ENCODE measurements at regions not wholly inside any gene's neighbourhood (a gene's known extent, or its start where the extent isn't known, plus 50 kb on each side); places are given as distances from the start of the nearest gene placed in this dataset.

- peaks cover 0 to 11% (median 0%) of the 10 kb centered on the region in 4 donors for H3K4me1 ChIP-seq
- no peaks in the 10 kb centered on the region for H3K27me3 ChIP-seq
- WGBS, 5 donors: 26 to 37% (median 36%) methylated on average over 2 of the region's 2 CpGs
- H3K9me3 ChIP-seq: no peaks in the 10 kb centered on the region
- no peak for DNase-seq
- TF ChIP-seq POLR2A (IDR thresholded peaks at IDR 0.05) (no peak), CTCF (IDR thresholded peaks at IDR 0.05) (no peak), EP300 (IDR thresholded peaks at IDR 0.05) (no peak), POLR2AphosphoS5 (IDR thresholded peaks at IDR 0.05) (no peak)
- no peak overlapping the region for H3K27ac ChIP-seq
- intact Hi-C loops (cut with DNase I; ENCODE audit: low total_unique reads): no loop called here
- H3K36me3 ChIP-seq: no peaks in the 10 kb centered on the region
- no peak overlapping the region for H3K4me3 ChIP-seq
Observed at GRCh38 chr3:139771331-139771730, 93.6 kb upstream of the NMNAT3 start.

- Histone ChIP-seq H3K9me3 (no peaks in the 10 kb centered on the region), H3K27ac (no peak overlapping the region), H3K36me3 (no peaks in the 10 kb centered on the region), H3K27me3 (no peaks in the 10 kb centered on the region), H3K4me1 (peaks cover 0 to 11% (median 0%) of the 10 kb centered on the region in 4 donors), H3K4me3 (no peak overlapping the region)
- no peak for TF ChIP-seq POLR2A (IDR thresholded peaks at IDR 0.05)
- TF ChIP-seq CTCF (IDR thresholded peaks at IDR 0.05): no peak
- TF ChIP-seq EP300 (IDR thresholded peaks at IDR 0.05): no peak
- no peak for TF ChIP-seq POLR2AphosphoS5 (IDR thresholded peaks at IDR 0.05)
- no peak for DNase-seq
- intact Hi-C loops (cut with DNase I; ENCODE audit: low total_unique reads): no loop called here
- WGBS, 5 donors: 75 to 90% (median 85%) methylated on average over 7 of the region's 7 CpGs
Observed at GRCh38 chr3:139770577-139770976, 92.8 kb upstream of the NMNAT3 start.

GRCh38 chr3:139769796-139770195 is 92.0 kb upstream of the NMNAT3 start:
- no peak for DNase-seq
- no peak overlapping the region for H3K27ac ChIP-seq
- no peaks in the 10 kb centered on the region for H3K27me3 ChIP-seq
- no peaks in the 10 kb centered on the region for H3K9me3 ChIP-seq
- H3K36me3 ChIP-seq: no peaks in the 10 kb centered on the region
- H3K4me3 ChIP-seq: no peak overlapping the region
- WGBS, 5 donors: 75 to 87% (median 80%) methylated on average over 4 of the region's 4 CpGs
- peaks cover 0 to 9% (median 0%) of the 10 kb centered on the region in 4 donors for H3K4me1 ChIP-seq
- intact Hi-C loops (cut with DNase I; ENCODE audit: low total_unique reads): no loop called here
- no peak for TF ChIP-seq POLR2AphosphoS5 (IDR thresholded peaks at IDR 0.05)
- TF ChIP-seq CTCF (IDR thresholded peaks at IDR 0.05): no peak
- TF ChIP-seq EP300 (IDR thresholded peaks at IDR 0.05): no peak
- no peak for TF ChIP-seq POLR2A (IDR thresholded peaks at IDR 0.05)

GRCh38 chr3:139764936-139765335 is 87.2 kb upstream of the NMNAT3 start:
- Histone ChIP-seq H3K4me3 (no peak overlapping the region), H3K4me1 (no peaks in the 10 kb centered on the region), H3K9me3 (no peaks in the 10 kb centered on the region), H3K27me3 (no peaks in the 10 kb centered on the region), H3K27ac (no peak overlapping the region), H3K36me3 (no peaks in the 10 kb centered on the region)
- intact Hi-C loops (cut with DNase I; ENCODE audit: low total_unique reads): no loop called here
- 57 to 75% (median 66%) methylated on average over 3 of the region's 3 CpGs for WGBS, 5 donors
- TF ChIP-seq POLR2AphosphoS5 (IDR thresholded peaks at IDR 0.05) (peak in 1 of 3 donors; percentile 18), EP300 (IDR thresholded peaks at IDR 0.05) (no peak)
- DNase-seq: no peak

GRCh38 chr3:139764069-139764905 is 86.5 kb upstream of the NMNAT3 start:
- no peaks in the 10 kb centered on the region for H3K27me3 ChIP-seq
- intact Hi-C loops (cut with DNase I; ENCODE audit: low total_unique reads): no loop called here
- H3K4me3 ChIP-seq: no peak overlapping the region
- H3K4me1 ChIP-seq: no peaks in the 10 kb centered on the region
- no peak for DNase-seq
- H3K27ac ChIP-seq: no peak overlapping the region
- no peaks in the 10 kb centered on the region for H3K36me3 ChIP-seq
- H3K9me3 ChIP-seq: no peaks in the 10 kb centered on the region
- no peak for TF ChIP-seq POLR2AphosphoS5 (IDR thresholded peaks at IDR 0.05)
- TF ChIP-seq CTCF (IDR thresholded peaks at IDR 0.05): no peak
- no peak for TF ChIP-seq POLR2A (IDR thresholded peaks at IDR 0.05)
- TF ChIP-seq EP300 (IDR thresholded peaks at IDR 0.05): no peak
- WGBS, 5 donors: 47 to 71% (median 60%) methylated on average over 7 of the region's 7 CpGs
